IPS-20b (cell line): ENCODE measurements at regions not wholly inside any gene's neighbourhood (a gene's known extent, or its start where the extent isn't known, plus 50 kb on each side); places are given as distances from the start of the nearest gene placed in this dataset.
"Not testable (repeated sequence)": the region's sequence is repeated elsewhere in the genome, so short reads cannot be mapped to it uniquely, and the experiment has no call there.

Source experiments
- H3K27ac ChIP-seq: one replicate; pipeline ENCODE4 v1.5.1; 2013; ENCODE audit warnings: low read length
- H3K27me3 ChIP-seq: 2 replicates; pipeline ENCODE4 v1.6.1; 2013; ENCODE audit warnings: mild to moderate bottlenecking, low read length, inconsistent platforms; ENCODE audit not compliant: insufficient read depth
- H3K36me3 ChIP-seq: 2 replicates; pipeline ENCODE4 v1.6.1; 2013; ENCODE audit warnings: low read depth, mild to moderate bottlenecking, inconsistent platforms, low read length, moderate library complexity; ENCODE audit not compliant: insufficient read depth
- H3K4me1 ChIP-seq: 2 replicates; pipeline ENCODE4 v1.6.1; 2013; ENCODE audit warnings: mild to moderate bottlenecking, control low read depth, inconsistent platforms, low read length, moderate library complexity; ENCODE audit not compliant: insufficient read depth
- H3K4me3 ChIP-seq: 2 replicates; pipeline ENCODE4 v1.5.1; 2013; ENCODE audit warnings: mild to moderate bottlenecking, low read length, inconsistent platforms
- H3K9ac ChIP-seq: 2 replicates; pipeline ENCODE4 v1.6.1; 2013; ENCODE audit warnings: low read depth, mild to moderate bottlenecking, inconsistent platforms, low read length, moderate library complexity
- H3K9me3 ChIP-seq: 2 replicates; pipeline ENCODE4 v1.6.1; 2013; ENCODE audit warnings: mild to moderate bottlenecking, low read depth, low read length, inconsistent platforms; ENCODE audit not compliant: insufficient read depth

DNA sequence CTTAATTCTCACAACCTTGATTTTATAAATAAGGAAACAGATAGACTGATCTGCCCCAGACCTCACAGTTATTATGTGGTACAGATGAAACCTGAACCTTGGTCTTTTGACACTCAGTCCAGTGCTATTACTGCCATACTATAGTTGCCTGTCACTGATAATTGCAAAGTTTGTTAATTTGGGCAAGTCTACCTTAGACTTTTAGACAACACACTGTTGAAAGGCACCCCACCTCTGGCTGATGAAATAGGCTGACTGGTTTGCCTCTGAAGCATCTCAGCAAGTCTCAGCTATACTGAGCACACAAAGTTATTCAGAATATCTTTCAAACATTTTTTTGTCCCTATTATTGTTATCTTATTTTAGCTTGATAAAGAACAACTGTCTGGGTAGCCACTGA, 53.1 kb upstream of the MAP4 start:
- Histone ChIP-seq H3K9ac (no peak overlapping the region), H3K4me1 (no peaks in the 10 kb centered on the region), H3K27ac (no peak overlapping the region), H3K9me3 (no peaks in the 10 kb centered on the region), H3K27me3 (no peaks in the 10 kb centered on the region), H3K4me3 (no peak overlapping the region), H3K36me3 (no peaks in the 10 kb centered on the region)

DNA sequence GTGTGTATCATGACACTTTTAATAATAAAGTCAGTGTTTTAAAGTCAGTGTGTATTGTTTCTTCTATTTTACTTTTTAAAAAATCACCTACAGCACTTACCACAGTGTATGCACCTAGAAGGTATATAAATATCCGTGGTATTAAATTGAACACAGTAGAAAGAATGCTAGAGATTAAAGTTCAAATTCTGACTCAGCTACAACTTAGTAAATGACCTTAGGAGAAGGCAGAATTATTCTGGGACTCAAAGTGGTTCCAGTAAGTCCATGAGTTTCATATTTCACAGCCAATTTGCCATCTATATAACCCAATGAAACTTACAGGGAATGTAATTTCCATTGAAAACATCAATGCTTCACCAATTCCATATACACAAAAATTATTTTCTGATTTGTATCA, 52.7 kb upstream of the MAP4 start:
- H3K27ac ChIP-seq, result no peak overlapping the region
- H3K27me3 ChIP-seq, result no peaks in the 10 kb centered on the region
- no peaks in the 10 kb centered on the region for H3K4me1 ChIP-seq
- no peak overlapping the region for H3K4me3 ChIP-seq
- H3K9me3 ChIP-seq, result no peaks in the 10 kb centered on the region
- no peak overlapping the region for H3K9ac ChIP-seq
- no peaks in the 10 kb centered on the region for H3K36me3 ChIP-seq

DNA sequence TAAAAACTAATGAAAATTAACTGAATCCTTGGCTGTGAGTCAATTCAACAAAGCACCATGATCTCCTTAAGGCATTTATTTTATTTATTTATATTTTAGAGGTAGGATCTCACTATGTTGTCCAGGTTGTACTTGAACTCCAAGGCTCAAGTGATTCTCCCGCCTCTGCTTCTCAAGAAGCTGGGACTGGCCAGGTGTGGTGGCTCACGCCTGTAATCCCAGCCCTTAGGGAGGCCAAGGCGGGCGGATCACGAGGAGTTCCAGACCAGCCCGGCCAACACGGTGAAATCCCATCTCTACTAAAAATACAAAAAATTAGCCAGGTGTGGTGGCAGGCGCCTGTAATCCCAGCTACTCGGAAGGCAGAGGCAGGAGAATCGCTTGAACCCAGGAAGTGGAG, 52.1 kb upstream of the MAP4 start:
- H3K9me3 ChIP-seq, H3K4me3 ChIP-seq, H3K36me3 ChIP-seq, H3K27ac ChIP-seq, H3K4me1 ChIP-seq, H3K27me3 ChIP-seq, H3K9ac ChIP-seq: not testable (repeated sequence)

DNA sequence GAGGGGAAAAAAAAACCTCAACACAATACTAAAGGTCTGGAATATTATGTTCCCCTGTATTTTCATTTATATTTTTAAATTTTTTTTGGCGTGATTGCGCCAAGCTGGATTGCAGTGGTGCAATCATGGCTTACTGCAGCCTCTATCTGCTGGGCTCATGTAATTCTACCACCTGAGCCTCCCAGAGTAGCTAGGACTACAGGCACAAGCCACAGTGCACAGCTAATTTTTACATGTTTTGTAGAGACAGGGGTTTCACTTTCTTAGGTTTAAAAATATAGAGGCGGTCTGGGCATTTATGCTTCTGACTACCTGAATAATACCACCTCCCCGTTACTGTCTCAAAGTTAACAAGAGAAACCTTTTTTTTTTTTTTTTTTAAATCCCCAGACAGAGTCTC, 51.1 kb upstream of the MAP4 start:
- Histone ChIP-seq H3K9me3 (peaks cover 5% of the 10 kb centered on the region; the same call in 1 of the 2 replicates), H3K4me1 (no peaks in the 10 kb centered on the region), H3K36me3 (0 out of 2 replicates have a peak, but pooled peaks cover 6% of the 10 kb centered on the region), H3K27me3 (no peaks in the 10 kb centered on the region), H3K27ac (no peak overlapping the region), H3K4me3 (no peak overlapping the region), H3K9ac (no peak overlapping the region)
